SK-N-SH (cell line): ENCODE measurements at regions not wholly inside any gene's neighbourhood (a gene's known extent, or its start where the extent isn't known, plus 50 kb on each side); places are given as distances from the start of the nearest gene placed in this dataset.
"Not testable (repeated sequence)": the region's sequence is repeated elsewhere in the genome, so short reads cannot be mapped to it uniquely, and the experiment has no call there.

Experiments used
- CTCF ChIA-PET: fragments of 300-600, 350-600 bp; formaldehyde crosslinking; extraction: SDS; loops from one replicate; lab custom pipeline; 2021; lab: Yijun Ruan, JAX
- POLR2A ChIA-PET: fragments of 350-600 bp; sonication (Branson Sonifier 250); formaldehyde crosslinking; extraction: SDS; loops from one replicate; lab custom pipeline; 2020; ENCODE audit warnings: antibody characterized with exemption, inconsistent platforms; lab: Yijun Ruan, JAX
- DNase-seq: peaks from one replicate; pipeline ENCODE4 v3.0.0; 2012
- H2AFZ ChIP-seq: fragments of 200-600 bp; sonication (generic); 2 replicates; pipeline ENCODE4 v1.8.1; 2016; ENCODE audit warnings: antibody characterized with exemption, mild to moderate bottlenecking, low read depth
- H3F3A ChIP-seq: fragments of 200-600 bp; sonication (generic); replicated peaks from 2 replicates; pipeline ENCODE3; 2016; ENCODE audit warnings: antibody characterized with exemption, mild to moderate bottlenecking; ENCODE audit not compliant: insufficient read depth
- H3K27ac ChIP-seq, 2 experiments: fragments of 200-500 bp in 1 of 2; fragments of 200-600 bp in 1 of 2; sonication (Bioruptor generic) in 1 of 2; sonication (generic), shearing (Covaris generic) in 1 of 2; 2 replicates each; pipeline versions ENCODE4 v1.5.1 to v1.6.1; 2014 to 2016; ENCODE audit warnings: low read depth in 2 of 2, inconsistent platforms in 1 of 2, low read length in 1 of 2, mild to moderate bottlenecking in 1 of 2, mixed read lengths in 1 of 2
- H3K27me3 ChIP-seq: fragments of 200-600 bp; sonication (generic), shearing (Covaris generic); 2 replicates; pipeline ENCODE4 v1.6.1; 2016; ENCODE audit warnings: mixed run types; ENCODE audit not compliant: insufficient read depth
- H3K36me3 ChIP-seq, 2 experiments: fragments of 200-500 bp in 1 of 2; fragments of 200-600 bp in 1 of 2; sonication (Bioruptor generic) in 1 of 2; sonication (generic) in 1 of 2; replicated peaks in 1 of 2; 2 replicates each; pipeline versions ENCODE3 to v1.5.1; 2014 to 2016; ENCODE audit warnings: low read length in 1 of 2, mild to moderate bottlenecking in 1 of 2; ENCODE audit not compliant: insufficient read depth in 2 of 2, control insufficient read depth in 1 of 2
- H3K4me1 ChIP-seq, 2 experiments: fragments of 200-500 bp in 1 of 2; fragments of 200-600 bp in 1 of 2; sonication (Bioruptor generic) in 1 of 2; sonication (generic), shearing (Covaris generic) in 1 of 2; 2 replicates each; pipeline versions ENCODE4 v1.5.1 to v1.6.1; 2014 to 2016; ENCODE audit warnings: low read depth in 1 of 2, low read length in 1 of 2, mixed run types in 1 of 2; ENCODE audit not compliant: insufficient read depth in 2 of 2, control insufficient read depth in 1 of 2
- H3K4me2 ChIP-seq: fragments of 200-600 bp; sonication (generic), shearing (Covaris generic); 2 replicates; pipeline ENCODE4 v1.6.1; 2017; ENCODE audit warnings: mixed run types
- H3K4me3 ChIP-seq, 2 experiments: fragments of 200-500 bp in 1 of 2; fragments of 200-600 bp in 1 of 2; sonication (Bioruptor generic) in 1 of 2; sonication (generic), shearing (Covaris generic) in 1 of 2; 2 replicates each; pipeline versions ENCODE4 v1.5.1 to v1.8.1; 2014 to 2016; ENCODE audit warnings: low read depth in 2 of 2, inconsistent platforms in 1 of 2, low read length in 1 of 2, mild to moderate bottlenecking in 1 of 2, mixed read lengths in 1 of 2, moderate library complexity in 1 of 2
- H3K79me2 ChIP-seq: fragments of 200-600 bp; sonication (generic); 2 replicates; pipeline ENCODE4 v1.8.1; 2017; ENCODE audit warnings: mild to moderate bottlenecking; ENCODE audit not compliant: insufficient read depth
- H3K9ac ChIP-seq: fragments of 200-600 bp; sonication (generic); 2 replicates; pipeline ENCODE4 v1.6.1; 2017; ENCODE audit warnings: mixed run types
- H3K9me2 ChIP-seq: fragments of 200-600 bp; sonication (generic); 2 replicates; pipeline ENCODE4 v1.6.1; 2017; ENCODE audit warnings: mixed run types
- H3K9me3 ChIP-seq: fragments of 200-600 bp; sonication (generic); 2 replicates; pipeline ENCODE4 v1.6.1; 2017; ENCODE audit warnings: mixed run types, mild to moderate bottlenecking, moderate library complexity
- H4K20me1 ChIP-seq: fragments of 200-600 bp; sonication (generic); 2 replicates; pipeline ENCODE4 v1.6.1; 2017; ENCODE audit warnings: mild to moderate bottlenecking, mixed run types; ENCODE audit not compliant: insufficient read depth
- FOXJ3 ChIP-seq: sonication (generic); formaldehyde crosslinking; IDR thresholded peaks from 2 replicates; pipeline ENCODE4 v1.5.1; 2020; ENCODE audit warnings: mild to moderate bottlenecking, missing genetic modification reagents
- IRF3 ChIP-seq: fragments of 150-350 bp; IDR thresholded peaks from 2 replicates; pipeline ENCODE4 v1.6.1; 2016; ENCODE audit warnings: mild to moderate bottlenecking, low read depth, low read length
- MXI1 ChIP-seq: IDR thresholded peaks from 2 replicates; pipeline ENCODE4 v1.6.1; 2012; ENCODE audit warnings: mild to moderate bottlenecking, low read depth, low read length, improper control_type of control experiment
- NRF1 ChIP-seq: IDR thresholded peaks from 2 replicates; pipeline ENCODE4 v1.6.1; 2012; ENCODE audit warnings: low read depth, mild to moderate bottlenecking, low read length
- POLR2AphosphoS5 ChIP-seq: IDR thresholded peaks from 2 replicates; pipeline ENCODE4 v1.6.1; 2012; ENCODE audit warnings: low read depth, low read length
- RAD21 ChIP-seq: IDR thresholded peaks from 2 replicates; pipeline ENCODE4 v1.6.1; 2012; ENCODE audit warnings: mild to moderate bottlenecking, low read length
- RCOR1 ChIP-seq: fragments of 150-350 bp; IDR thresholded peaks from 2 replicates; pipeline ENCODE4 v1.6.1; 2017; ENCODE audit warnings: antibody characterized with exemption, low read length
- SMC3 ChIP-seq: IDR thresholded peaks from 2 replicates; pipeline ENCODE4 v1.6.1; 2012; ENCODE audit warnings: low read depth, low read length, improper control_type of control experiment
- TAF1 ChIP-seq: IDR thresholded peaks from 2 replicates; pipeline ENCODE4 v1.6.1; 2012; ENCODE audit warnings: low read depth, mild to moderate bottlenecking, low read length, moderate library complexity, borderline replicate concordance
- USF1 ChIP-seq: IDR thresholded peaks from 2 replicates; pipeline ENCODE4 v1.4.0; 2012; ENCODE audit warnings: low read depth, borderline replicate concordance
- ZBTB33 ChIP-seq: IDR thresholded peaks from 2 replicates; pipeline ENCODE4 v1.4.0; 2012; ENCODE audit warnings: low read depth, borderline replicate concordance
- WGBS: methylation state at CpG from one replicate; pipeline ENCODE4 v1.1.6; 2017; ENCODE audit warnings: low lambda C conversion rate; 5-methylcytosine and 5-hydroxymethylcytosine counted together

GRCh38 chr5:142520885-142521284 lies 165.0 kb downstream of the FGF1 start:
- H3K9me2 ChIP-seq, result no peaks in the 10 kb centered on the region
- H4K20me1 ChIP-seq, result no peaks in the 10 kb centered on the region
- no peaks in the 10 kb centered on the region for H3K36me3 ChIP-seq
- DNase-seq, result no peak
- TF ChIP-seq SMC3, result no peak
- TF ChIP-seq NRF1, result no peak
- TF ChIP-seq POLR2AphosphoS5, result no peak
- TF ChIP-seq RCOR1, result no peak
- no peak for TF ChIP-seq MXI1
- no peak for TF ChIP-seq FOXJ3
- TF ChIP-seq IRF3, result no peak
- no peak for TF ChIP-seq USF1
- no peak for TF ChIP-seq RAD21
- TF ChIP-seq TAF1, result no peak
- no peak for TF ChIP-seq ZBTB33
- TF ChIP-seq, all 33 proteins: peak for 0
- H3K27me3 ChIP-seq, result no peaks in the 10 kb centered on the region
- WGBS, result 91% methylated on average over 2 of the region's 2 CpGs
- no peak overlapping the region for H3K4me3 ChIP-seq
- no peaks in the 10 kb centered on the region for H3K9me3 ChIP-seq
- H3K27ac ChIP-seq, result no peak overlapping the region
- H3K79me2 ChIP-seq, result no peaks in the 10 kb centered on the region
- POLR2A ChIA-PET, result no interaction called here
- no peak overlapping the region for H3K4me2 ChIP-seq
- H3K9ac ChIP-seq, result no peak overlapping the region
- peaks cover 4% of the 10 kb centered on the region for H3F3A ChIP-seq
- CTCF ChIA-PET, result no interaction called here
- no peak overlapping the region for H2AFZ ChIP-seq
- 0 out of 4 replicates have a peak, but pooled peaks cover 0 to 5% of the 10 kb centered on the region in 2 experiments for H3K4me1 ChIP-seq

GRCh38 chr5:142519913-142520312 lies 166.0 kb downstream of the FGF1 start:
- H3K27me3 ChIP-seq, H3K9me3 ChIP-seq, H3K36me3 ChIP-seq, POLR2A ChIA-PET, H3F3A ChIP-seq, H2AFZ ChIP-seq, H3K4me2 ChIP-seq, H3K4me1 ChIP-seq, H3K4me3 ChIP-seq, H3K27ac ChIP-seq, H3K9me2 ChIP-seq, DNase-seq, H4K20me1 ChIP-seq, H3K9ac ChIP-seq, CTCF ChIA-PET, H3K79me2 ChIP-seq: not testable (repeated sequence)
- WGBS, result 87% methylated on average over 1 of the region's 1 CpG
